ENCODE measurements at regions not wholly inside any gene's neighbourhood (a gene's known extent, or its start where the extent isn't known, plus 50 kb on each side); places are given as distances from the start of the nearest gene placed in this dataset.

DNA sequence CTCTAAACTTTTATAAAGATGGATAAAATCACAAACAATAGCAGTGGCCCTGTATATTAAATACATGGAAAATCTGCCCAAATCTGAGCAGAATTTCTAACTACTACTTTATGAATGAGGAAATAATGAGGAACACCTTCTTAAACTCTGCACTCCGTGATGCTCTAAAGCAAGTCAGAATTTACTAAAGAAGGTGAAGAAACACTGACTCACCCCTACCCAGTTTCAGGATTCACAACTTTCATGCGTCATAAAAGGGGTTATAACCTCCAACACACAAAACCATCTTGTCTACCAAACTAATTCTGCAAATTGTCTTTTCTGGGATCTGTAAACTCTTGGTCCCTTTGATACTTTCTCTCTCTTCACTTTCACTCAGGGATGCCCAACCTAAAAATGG is 561.1 kb upstream of the ACO1 start:
- no peak overlapping the region for H2BK120ac ChIP-seq (ENCODE audit: low read depth, low read length)

More for the DNA sequence above, 561.1 kb upstream of the ACO1 start:
- Histone ChIP-seq H3K23ac (ENCODE audit: low read depth, low read length) (no peak overlapping the region), H3K79me1 (ENCODE audit: low read depth in 1 of 2, low read length in 2 of 2) (no peaks in the 10 kb centered on the region), H2AK9ac (replicated peaks; ENCODE audit: low read depth, low read length, poor library complexity) (no peak overlapping the region), H4K5ac (ENCODE audit: low read depth, low read length) (no peak overlapping the region), H3K4ac (ENCODE audit: low read depth, low read length) (no peak overlapping the region), H3K9ac (ENCODE audit: low read depth, low read length) (no peak overlapping the region), H3K56ac (ENCODE audit: extremely low read depth, insufficient read depth, low read length) (no peak overlapping the region), H3K9me1 (ENCODE audit: insufficient read depth, low read length) (no peaks in the 10 kb centered on the region), H3K4me2 (ENCODE audit: low read depth, low read length) (no peak overlapping the region), H2BK20ac (ENCODE audit: low read depth, low read length) (no peak overlapping the region), H3K9me3 (ENCODE audit: control insufficient read depth, insufficient read depth, low read length) (peaks cover 7% of the 10 kb centered on the region; the same call in 1 of the 2 replicates), H3K27ac (ENCODE audit: insufficient read depth, low read length) (no peak overlapping the region), H3K27me3 (ENCODE audit: control insufficient read depth, insufficient read depth, low read length) (no peaks in the 10 kb centered on the region), H4K8ac (ENCODE audit: low read depth in 2 of 2, low read length in 2 of 2) (no peak overlapping the region), H2AK5ac (ENCODE audit: low read depth, low read length) (no peak overlapping the region), H4K20me1 (ENCODE audit: insufficient read depth, low read length) (no peaks in the 10 kb centered on the region), H4K91ac (ENCODE audit: insufficient read depth, low read depth, low read length) (no peak overlapping the region), H3K14ac (replicated peaks; ENCODE audit: low read depth, low read length) (no peak overlapping the region), H3K4me3 (ENCODE audit: insufficient read depth, low read depth, low read length) (no peak overlapping the region), H3K18ac (ENCODE audit: low read depth, low read length) (no peak overlapping the region), H3K4me1 (ENCODE audit: control insufficient read depth, insufficient read depth, low read length) (no peaks in the 10 kb centered on the region), H3K36me3 (ENCODE audit: control insufficient read depth, insufficient read depth, low read length) (no peaks in the 10 kb centered on the region), H2BK15ac (ENCODE audit: low read depth, low read length) (no peak overlapping the region), H2AFZ (replicated peaks; ENCODE audit: low read length, poor library complexity) (no peak overlapping the region), H2BK5ac (ENCODE audit: low read depth, low read length, poor library complexity, severe bottlenecking) (no peak overlapping the region)
- intact Hi-C loops (cut with micrococcal nuclease): no loop called here
- ATAC-seq (ENCODE audit: low read depth) (no peak), DNase-seq (no peak)
- ChIA-PET POLR2A (ENCODE audit: unreplicated experiment) (no interaction called here), CTCF (no interaction called here)
- WGBS, 2 experiments (ENCODE audit: extremely low coverage in 2 of 2, insufficient read length in 1 of 2): 33% methylated on average over 1 of the region's 2 CpGs; no CpG with 5 or more reads in 1 of the 2 experiments
- TF ChIP-seq CEBPB (IDR thresholded peaks at IDR 0.05; ENCODE audit: low read depth, low read length): no peak
- no peak for TF ChIP-seq RAD21 (IDR thresholded peaks at IDR 0.05; ENCODE audit: low read length)
- TF ChIP-seq SMC3 (IDR thresholded peaks at IDR 0.05; ENCODE audit: low read depth, low read length): no peak
- no peak for TF ChIP-seq RFX5 (IDR thresholded peaks at IDR 0.05; ENCODE audit: low read depth, low read length)
- no peak for TF ChIP-seq MAZ (IDR thresholded peaks at IDR 0.05; ENCODE audit: borderline replicate concordance, low read depth, low read length)
- TF ChIP-seq RCOR1 (IDR thresholded peaks at IDR 0.05; ENCODE audit: insufficient replicate concordance, low read length): no peak
- no peak for TF ChIP-seq NFE2L2 (IDR thresholded peaks at IDR 0.05; ENCODE audit: low read depth, low read length)
- no peak for TF ChIP-seq POLR2A (IDR thresholded peaks at IDR 0.05; ENCODE audit: low read depth, low read length)
- TF ChIP-seq MXI1 (IDR thresholded peaks at IDR 0.05; ENCODE audit: borderline replicate concordance, low read depth, low read length): no peak
- TF ChIP-seq CHD1 (IDR thresholded peaks at IDR 0.05; ENCODE audit: low read depth, low read length): no peak
- no peak for TF ChIP-seq MAFK (IDR thresholded peaks at IDR 0.05; ENCODE audit: low read depth, low read length)
- TF ChIP-seq, protein P1, sequence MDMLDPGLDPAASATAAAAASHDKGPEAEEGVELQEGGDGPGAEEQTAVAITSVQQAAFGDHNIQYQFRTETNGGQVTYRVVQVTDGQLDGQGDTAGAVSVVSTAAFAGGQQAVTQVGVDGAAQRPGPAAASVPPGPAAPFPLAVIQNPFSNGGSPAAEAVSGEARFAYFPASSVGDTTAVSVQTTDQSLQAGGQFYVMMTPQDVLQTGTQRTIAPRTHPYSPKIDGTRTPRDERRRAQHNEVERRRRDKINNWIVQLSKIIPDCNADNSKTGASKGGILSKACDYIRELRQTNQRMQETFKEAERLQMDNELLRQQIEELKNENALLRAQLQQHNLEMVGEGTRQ (IDR thresholded peaks at IDR 0.05; ENCODE audit: low read depth, low read length): no peak
- no TSS peak for BruUV-seq (replicated peaks)
- in situ Hi-C loops (cut with MboI; ENCODE audit: low sequenced_read_pairs): no loop called here
- dilution Hi-C loops (cut with HindIII; ENCODE audit: low sequenced_read_pairs, unreplicated experiment): no loop called here
